ENCODE measurements at regions not wholly inside any gene's neighbourhood (a gene's known extent, or its start where the extent isn't known, plus 50 kb on each side); places are given as distances from the start of the nearest gene placed in this dataset.

- no peak overlapping the region for H3K4me3 ChIP-seq
- DNase-seq, result no peak
- no peak for TF ChIP-seq CTCF (IDR thresholded peaks at IDR 0.05)
- no peak overlapping the region for H3K9ac ChIP-seq (ENCODE audit: low read depth in 2 of 2, low read length in 2 of 2)
- no peaks in the 10 kb centered on the region for H3K27me3 ChIP-seq
- no peaks in the 10 kb centered on the region for H3K9me3 ChIP-seq
- H3K36me3 ChIP-seq, result no peaks in the 10 kb centered on the region
- no peak overlapping the region for H3K27ac ChIP-seq
- no peaks in the 10 kb centered on the region for H3K4me1 ChIP-seq
- intact Hi-C loops (cut with DNase I), result no loop called here
Observed at GRCh38 chr10:3399756-3400155, 227.2 kb upstream of the PITRM1 start.

GRCh38 chr10:3398825-3399646 is 226.5 kb upstream of the PITRM1 start:
- Histone ChIP-seq H3K9me3 (no peaks in the 10 kb centered on the region), H3K4me3 (no peak overlapping the region), H3K9ac (ENCODE audit: low read depth in 2 of 2, low read length in 2 of 2) (no peak overlapping the region), H3K27me3 (no peaks in the 10 kb centered on the region), H3K36me3 (no peaks in the 10 kb centered on the region), H3K27ac (no peak overlapping the region), H3K4me1 (no peaks in the 10 kb centered on the region)
- intact Hi-C loops (cut with DNase I), result no loop called here
- no peak for TF ChIP-seq CTCF (IDR thresholded peaks at IDR 0.05)
- DNase-seq, result no peak

- no peak for DNase-seq
- H3K27me3 ChIP-seq, result no peaks in the 10 kb centered on the region
- no peak overlapping the region for H3K27ac ChIP-seq
- H3K4me3 ChIP-seq, result no peak overlapping the region
- H3K36me3 ChIP-seq, result no peaks in the 10 kb centered on the region
- H3K9ac ChIP-seq (ENCODE audit: low read depth in 2 of 2, low read length in 2 of 2), result no peak overlapping the region
- no peak for TF ChIP-seq CTCF (IDR thresholded peaks at IDR 0.05)
- intact Hi-C loops (cut with DNase I), result no loop called here
- H3K9me3 ChIP-seq, result no peaks in the 10 kb centered on the region
- no peaks in the 10 kb centered on the region for H3K4me1 ChIP-seq
Observed at GRCh38 chr10:3397846-3398245, 225.3 kb upstream of the PITRM1 start.

- no peak for DNase-seq
- no peak overlapping the region for H3K4me3 ChIP-seq
- no peak for TF ChIP-seq CTCF (IDR thresholded peaks at IDR 0.05)
- H3K27ac ChIP-seq, result no peak overlapping the region
- H3K36me3 ChIP-seq, result no peaks in the 10 kb centered on the region
- intact Hi-C loops (cut with DNase I), result no loop called here
- H3K9ac ChIP-seq (ENCODE audit: low read depth in 2 of 2, low read length in 2 of 2), result no peak overlapping the region
- no peaks in the 10 kb centered on the region for H3K4me1 ChIP-seq
- H3K27me3 ChIP-seq, result no peaks in the 10 kb centered on the region
- H3K9me3 ChIP-seq, result no peaks in the 10 kb centered on the region
Observed at GRCh38 chr10:3397231-3397630, 224.6 kb upstream of the PITRM1 start.

- Histone ChIP-seq H3K36me3 (no peaks in the 10 kb centered on the region), H3K9ac (ENCODE audit: low read depth in 2 of 2, low read length in 2 of 2) (no peak overlapping the region), H3K27me3 (no peaks in the 10 kb centered on the region), H3K9me3 (no peaks in the 10 kb centered on the region), H3K4me3 (no peak overlapping the region), H3K27ac (no peak overlapping the region), H3K4me1 (no peaks in the 10 kb centered on the region)
- DNase-seq, result no peak
- intact Hi-C loops (cut with DNase I), result no loop called here
- TF ChIP-seq CTCF (IDR thresholded peaks at IDR 0.05), result no peak
Observed at GRCh38 chr10:3396116-3396515, 223.5 kb upstream of the PITRM1 start.
